Erythroblast (primary cell): ENCODE measurements at regions not wholly inside any gene's neighbourhood (a gene's known extent, or its start where the extent isn't known, plus 50 kb on each side); places are given as distances from the start of the nearest gene placed in this dataset.

Experiments
- DNase-seq, 2 experiments: peaks; one replicate each; lab custom pipeline; 2025; lab: John Stamatoyannopoulos, UW
- GATA1 ChIP-seq: IDR thresholded peaks from 2 replicates; pipeline ENCODE4 v1.6.1; 2011; ENCODE audit warnings: low read depth, mild to moderate bottlenecking, control low read depth, low read length, moderate library complexity
- POLR2A ChIP-seq: IDR thresholded peaks from 2 replicates; pipeline ENCODE4 v1.6.1; 2011; ENCODE audit warnings: mild to moderate bottlenecking, low read length

DNA sequence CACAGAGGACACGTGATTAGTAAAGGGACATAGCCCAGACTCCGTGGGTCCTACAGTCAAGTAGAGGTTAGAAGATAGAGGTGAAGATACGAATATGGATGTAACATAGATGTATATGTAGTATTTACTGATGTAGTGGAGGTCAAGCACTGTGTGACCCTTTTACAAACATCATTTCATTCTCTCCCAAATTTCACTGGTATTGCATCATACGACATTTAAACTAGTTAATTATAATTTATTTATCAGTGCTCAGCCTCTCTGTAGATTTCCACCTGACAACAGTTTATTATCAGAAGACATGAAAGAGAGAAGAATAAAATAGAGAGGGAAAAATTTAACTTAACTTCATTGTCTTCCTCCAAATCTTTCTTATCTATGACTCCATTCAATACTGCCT is 927.9 kb upstream of the TMEM132C start:
- TF ChIP-seq GATA1 (no peak), POLR2A (no peak)
- DNase-seq: no peak

- no peak for TF ChIP-seq POLR2A
- no peak for TF ChIP-seq GATA1
- DNase-seq: no peak
Measured at GRCh38 chr12:127340381-127340780, 926.6 kb upstream of the TMEM132C start.

GRCh38 chr12:127342861-127343260 is 924.1 kb upstream of the TMEM132C start:
- TF ChIP-seq GATA1 (no peak), POLR2A (no peak)
- no peak for DNase-seq

GRCh38 chr12:127343940-127344339 is 923.0 kb upstream of the TMEM132C start:
- no peak for DNase-seq
- no peak for TF ChIP-seq GATA1
- TF ChIP-seq POLR2A: no peak

DNA sequence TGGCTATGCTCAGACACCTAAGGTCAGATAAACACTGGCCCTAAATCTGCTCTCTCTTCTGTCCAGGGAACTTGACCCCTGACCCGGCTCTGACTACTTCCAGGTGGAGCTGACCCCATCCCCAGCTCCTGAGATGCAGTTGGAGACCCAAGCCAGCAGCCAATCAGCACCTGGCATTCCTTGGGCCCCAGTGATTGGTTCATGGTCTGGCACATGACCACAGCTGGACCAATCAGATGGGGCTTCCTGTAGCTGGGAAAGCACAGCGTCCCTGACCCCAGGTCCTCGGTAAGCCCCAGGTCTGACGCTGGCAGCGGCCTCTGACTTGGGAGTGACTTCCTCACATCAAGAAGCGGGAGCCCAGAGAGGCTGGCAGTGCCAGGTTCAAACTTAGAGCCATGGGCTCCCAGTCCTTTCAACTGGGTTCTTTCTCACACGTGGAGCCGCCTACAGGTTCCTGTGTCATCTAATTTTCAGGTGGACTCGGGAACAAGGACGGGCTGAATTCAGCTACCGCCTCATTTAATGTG is 915.4 kb upstream of the TMEM132C start:
- no peak for DNase-seq
- no peak for TF ChIP-seq GATA1

GRCh38 chr12:127355061-127355841 is 911.7 kb upstream of the TMEM132C start:
- no peak for TF ChIP-seq POLR2A
- no peak for TF ChIP-seq GATA1
- no peak for DNase-seq

GRCh38 chr12:127358888-127359287 is 908.1 kb upstream of the TMEM132C start:
- DNase-seq: no peak
- no peak for TF ChIP-seq GATA1
- TF ChIP-seq POLR2A: no peak

DNA sequence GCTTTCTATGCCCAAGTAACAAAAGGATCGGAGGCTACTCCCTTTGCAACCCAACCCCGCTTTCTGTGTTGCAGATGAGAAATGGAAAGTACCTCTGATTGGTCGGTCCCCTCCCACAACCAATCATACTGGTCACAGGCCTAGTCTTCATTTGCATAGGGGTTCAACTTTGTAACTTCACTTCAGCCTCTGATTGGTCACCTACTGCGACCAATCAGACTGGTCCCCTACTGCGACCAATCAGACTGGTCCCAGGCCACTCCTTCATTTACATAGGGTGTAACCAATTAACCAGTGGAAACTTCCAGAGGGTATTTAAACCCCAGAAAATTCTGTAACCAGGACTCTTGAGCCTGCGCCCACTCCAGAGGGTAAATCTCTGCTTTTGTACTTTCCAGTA is 906.4 kb upstream of the TMEM132C start:
- no peak for TF ChIP-seq GATA1
- no peak for TF ChIP-seq POLR2A

GRCh38 chr12:127362121-127362520 is 904.8 kb upstream of the TMEM132C start:
- TF ChIP-seq GATA1 (no peak), POLR2A (no peak)
- no peak for DNase-seq

More for the DNA sequence above, 906.4 kb upstream of the TMEM132C start:
- no peak for DNase-seq

- no peak for TF ChIP-seq GATA1
- no peak for TF ChIP-seq POLR2A
- DNase-seq: peak in 1 of 2 experiments; percentile 0
Measured at GRCh38 chr12:127363392-127363791, 903.6 kb upstream of the TMEM132C start.

- TF ChIP-seq GATA1: no peak
- TF ChIP-seq POLR2A: no peak
- DNase-seq: no peak
Measured at GRCh38 chr12:127373559-127373958, 893.4 kb upstream of the TMEM132C start.

DNA sequence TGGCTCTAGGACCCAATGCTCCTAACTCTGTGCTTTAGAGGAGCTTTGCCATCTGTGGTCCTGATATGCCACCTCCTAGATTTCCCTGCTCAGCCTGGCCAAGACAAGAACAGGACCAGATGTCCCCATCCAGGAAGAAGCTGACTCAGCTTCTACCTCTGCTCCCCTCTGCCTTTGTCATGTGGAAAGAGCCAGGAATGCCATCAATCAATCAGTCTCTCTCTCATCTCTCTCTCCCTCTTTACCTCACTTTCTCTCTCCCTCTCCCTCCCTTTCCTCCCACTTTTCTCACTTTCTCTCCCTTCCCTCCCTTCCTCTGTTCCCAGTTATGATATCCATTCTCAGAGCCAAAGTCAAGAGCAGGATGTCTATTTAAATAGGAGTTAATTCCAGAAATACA is 892.5 kb upstream of the TMEM132C start:
- no peak for TF ChIP-seq GATA1
- TF ChIP-seq POLR2A: no peak
- DNase-seq: no peak

DNA sequence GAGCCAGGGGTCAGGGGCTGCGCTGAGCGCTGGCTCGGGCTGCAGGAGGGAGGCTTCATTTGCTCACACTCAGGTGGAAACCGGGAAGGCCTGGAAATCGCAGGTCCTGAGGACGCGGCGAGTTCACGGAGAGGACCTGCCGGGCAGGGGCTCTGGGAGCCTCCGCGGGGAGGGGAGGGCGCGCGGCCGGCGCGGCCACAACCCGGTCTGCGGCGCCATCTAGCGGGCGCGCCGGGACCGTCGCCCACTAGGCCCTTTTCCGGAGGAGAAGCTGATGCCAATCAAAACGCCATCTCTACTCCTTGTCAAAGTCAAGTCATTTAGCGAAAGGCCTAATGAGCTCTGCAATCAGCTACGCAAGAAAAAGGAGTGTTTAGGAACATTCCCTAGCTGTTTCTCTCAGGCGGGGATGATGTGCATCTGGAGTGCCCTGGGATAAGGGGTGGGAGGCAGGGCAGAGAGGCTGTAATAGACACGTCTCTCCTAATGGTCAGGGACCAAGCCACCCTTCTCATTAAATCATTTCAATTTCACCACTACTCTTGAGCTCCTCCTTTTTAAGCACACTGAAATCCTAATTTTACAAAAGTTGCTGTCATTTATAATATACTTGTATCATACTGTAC is 885.8 kb upstream of the TMEM132C start:
- DNase-seq: peak; percentile 26 to 49
- no peak for TF ChIP-seq POLR2A
- TF ChIP-seq GATA1: no peak

DNA sequence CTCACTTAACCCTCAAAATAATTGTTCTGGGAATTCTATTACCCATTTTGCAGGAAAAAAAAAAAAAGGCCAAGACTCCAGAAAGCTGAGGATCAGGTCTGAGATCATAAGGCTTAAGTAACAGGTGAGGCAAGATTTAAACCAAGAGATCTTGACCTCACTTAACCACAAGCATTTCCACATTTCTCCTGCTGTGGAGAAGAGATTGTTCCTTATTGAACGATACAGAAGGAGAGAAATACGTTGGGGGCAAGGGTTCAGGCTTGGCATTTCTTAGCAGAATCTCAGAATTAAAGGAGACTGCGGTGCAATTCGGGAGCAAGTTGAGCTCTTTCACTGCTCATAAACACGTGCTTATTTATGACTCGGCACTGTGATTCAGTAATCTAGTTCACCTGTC is 885.3 kb upstream of the TMEM132C start:
- no peak for DNase-seq
- no peak for TF ChIP-seq GATA1
- no peak for TF ChIP-seq POLR2A

DNA sequence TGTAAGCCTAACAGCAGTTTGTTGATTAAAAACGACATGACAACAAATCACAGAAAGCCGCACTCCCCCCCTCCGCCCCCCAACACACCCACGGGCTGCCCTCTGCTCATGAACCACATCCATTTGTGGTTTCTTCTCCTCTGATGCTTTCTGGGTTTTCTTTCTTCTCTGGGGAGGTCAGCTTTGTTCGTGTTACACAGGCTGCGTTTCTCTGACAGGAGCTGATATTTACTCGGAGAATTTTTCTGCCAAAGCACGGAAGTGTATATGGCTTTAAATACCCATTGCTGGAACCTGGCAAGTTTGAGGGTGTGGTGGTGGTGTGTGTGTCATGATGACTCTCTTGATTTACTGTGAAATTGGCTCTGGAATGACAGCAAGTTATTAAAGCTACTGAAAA is 883.7 kb upstream of the TMEM132C start:
- no peak for DNase-seq
- TF ChIP-seq GATA1 (no peak), POLR2A (no peak)
